ENCODE measurements at regions not wholly inside any gene's neighbourhood (a gene's known extent, or its start where the extent isn't known, plus 50 kb on each side); places are given as distances from the start of the nearest gene placed in this dataset.

GRCh38 chr2:163210430-163210918, 371.9 kb upstream of the KCNH7 start:
- DNase-seq (ENCODE audit: low read depth), result peak; percentile 41
- TF ChIP-seq CTCF (IDR thresholded peaks at IDR 0.05; ENCODE audit: control insufficient read depth, insufficient read depth, low read depth, low read length, missing control alignments), result no peak
- H3K4me3 ChIP-seq (ENCODE audit: control insufficient read depth, low read depth, low read length), result no peak overlapping the region

- no peak for TF ChIP-seq CTCF (IDR thresholded peaks at IDR 0.05; ENCODE audit: control insufficient read depth, insufficient read depth, low read depth, low read length, missing control alignments)
- DNase-seq (ENCODE audit: low read depth), result no peak
- no peak overlapping the region for H3K4me3 ChIP-seq (ENCODE audit: control insufficient read depth, low read depth, low read length)
These were observed 369.3 kb upstream of the KCNH7 start for GRCh38 chr2:163207693-163208370.

GRCh38 chr2:163205589-163206254, 367.2 kb upstream of the KCNH7 start:
- no peak for TF ChIP-seq CTCF (IDR thresholded peaks at IDR 0.05; ENCODE audit: control insufficient read depth, insufficient read depth, low read depth, low read length, missing control alignments)
- no peak overlapping the region for H3K4me3 ChIP-seq (ENCODE audit: control insufficient read depth, low read depth, low read length)
- no peak for DNase-seq (ENCODE audit: low read depth)

GRCh38 chr2:163200741-163201140, 362.2 kb upstream of the KCNH7 start:
- no peak for TF ChIP-seq CTCF (IDR thresholded peaks at IDR 0.05; ENCODE audit: control insufficient read depth, insufficient read depth, low read depth, low read length, missing control alignments)
- no peak overlapping the region for H3K4me3 ChIP-seq (ENCODE audit: control insufficient read depth, low read depth, low read length)
- DNase-seq (ENCODE audit: low read depth), result peak; percentile 16

- H3K4me3 ChIP-seq (ENCODE audit: control insufficient read depth, low read depth, low read length), result no peak overlapping the region
- no peak for TF ChIP-seq CTCF (IDR thresholded peaks at IDR 0.05; ENCODE audit: control insufficient read depth, insufficient read depth, low read depth, low read length, missing control alignments)
- no peak for DNase-seq (ENCODE audit: low read depth)
These were observed 360.4 kb upstream of the KCNH7 start for GRCh38 chr2:163198972-163199371.

- no peak for DNase-seq (ENCODE audit: low read depth)
- H3K4me3 ChIP-seq (ENCODE audit: control insufficient read depth, low read depth, low read length), result no peak overlapping the region
- no peak for TF ChIP-seq CTCF (IDR thresholded peaks at IDR 0.05; ENCODE audit: control insufficient read depth, insufficient read depth, low read depth, low read length, missing control alignments)
These were observed 359.4 kb upstream of the KCNH7 start for GRCh38 chr2:163198007-163198406.

Measured in AG09309 (cell line).